IMR-90 (cell line): ENCODE measurements at regions not wholly inside any gene's neighbourhood (a gene's known extent, or its start where the extent isn't known, plus 50 kb on each side); places are given as distances from the start of the nearest gene placed in this dataset.

Experiments
- ATAC-seq: fragments of 200-7000 bp; cut with Tn5 transposase; 2 replicates; pipeline ENCODE4 v1.9.1; 2020; ENCODE audit warnings: low read depth, mild to moderate bottlenecking, moderate library complexity
- BruUV-seq: library from RNA; stranded (reverse); fragments of 400-500 nt; replicated peaks from 2 replicates; lab custom pipeline; 2021; lab: Mats Ljungman, UMichigan
- CTCF ChIA-PET: fragments of 300-600 bp; formaldehyde crosslinking; extraction: SDS; loops from one replicate; lab custom pipeline; 2021; ENCODE audit warnings: antibody characterized with exemption; lab: Yijun Ruan, JAX
- POLR2A ChIA-PET: fragments of 300-600 bp; sonication (Branson Sonifier 250); formaldehyde crosslinking; loops from one replicate; lab custom pipeline; 2022; ENCODE audit warnings: antibody characterized with exemption; ENCODE audit not compliant: unreplicated experiment; lab: Charles Lee
- DNase-seq: peaks from one replicate; pipeline ENCODE4 v3.0.0; 2013
- H2AFZ ChIP-seq: replicated peaks from 2 replicates; pipeline ENCODE3; 2013; ENCODE audit warnings: low read length, mild to moderate bottlenecking; ENCODE audit not compliant: poor library complexity
- H2AK5ac ChIP-seq: 2 replicates; pipeline ENCODE4 v1.6.1; 2013; ENCODE audit warnings: low read depth, low read length, inconsistent platforms
- H2AK9ac ChIP-seq: replicated peaks from 2 replicates; pipeline ENCODE3; 2013; ENCODE audit warnings: mild to moderate bottlenecking, low read depth, low read length, moderate library complexity; ENCODE audit not compliant: poor library complexity
- H2BK120ac ChIP-seq: 2 replicates; pipeline ENCODE4 v1.6.1; 2013; ENCODE audit warnings: low read depth, low read length, inconsistent platforms
- H2BK15ac ChIP-seq: 3 replicates; pipeline ENCODE4 v1.6.1; 2013; ENCODE audit warnings: low read depth, low read length, inconsistent platforms
- H2BK20ac ChIP-seq: 2 replicates; pipeline ENCODE4 v1.6.1; 2013; ENCODE audit warnings: low read depth, mild to moderate bottlenecking, inconsistent platforms, low read length, moderate library complexity
- H2BK5ac ChIP-seq: 2 replicates; pipeline ENCODE4 v1.6.1; 2013; ENCODE audit warnings: mild to moderate bottlenecking, low read depth, low read length, inconsistent platforms; ENCODE audit not compliant: poor library complexity, severe bottlenecking
- H3K14ac ChIP-seq: replicated peaks from 2 replicates; pipeline ENCODE4 v1.6.1; 2013; ENCODE audit warnings: low read depth, low read length, inconsistent platforms
- H3K18ac ChIP-seq: 2 replicates; pipeline ENCODE4 v1.6.1; 2013; ENCODE audit warnings: low read depth, low read length, control low read depth
- H3K23ac ChIP-seq: 2 replicates; pipeline ENCODE4 v1.6.1; 2013; ENCODE audit warnings: low read depth, low read length, inconsistent platforms
- H3K27ac ChIP-seq: 2 replicates; pipeline ENCODE4 v1.5.1; 2013; ENCODE audit warnings: mild to moderate bottlenecking, control low read depth, low read length; ENCODE audit not compliant: insufficient read depth
- H3K27me3 ChIP-seq: 2 replicates; pipeline ENCODE4 v1.6.1; 2013; ENCODE audit warnings: low read length; ENCODE audit not compliant: control insufficient read depth, insufficient read depth
- H3K36me3 ChIP-seq: 2 replicates; pipeline ENCODE4 v1.6.1; 2013; ENCODE audit warnings: low read length, mixed read lengths; ENCODE audit not compliant: control insufficient read depth, insufficient read depth
- H3K4ac ChIP-seq: 2 replicates; pipeline ENCODE4 v1.6.1; 2013; ENCODE audit warnings: low read depth, low read length, inconsistent platforms
- H3K4me1 ChIP-seq: 2 replicates; pipeline ENCODE4 v1.6.1; 2013; ENCODE audit warnings: low read length, mixed read lengths; ENCODE audit not compliant: control insufficient read depth, insufficient read depth
- H3K4me2 ChIP-seq: 2 replicates; pipeline ENCODE4 v1.6.1; 2013; ENCODE audit warnings: low read depth, mild to moderate bottlenecking, control low read depth, low read length, moderate library complexity
- H3K4me3 ChIP-seq: 2 replicates; pipeline ENCODE4 v1.5.1; 2013; ENCODE audit warnings: low read depth, mild to moderate bottlenecking, control low read depth, low read length, moderate library complexity; ENCODE audit not compliant: insufficient read depth
- H3K56ac ChIP-seq: 2 replicates; pipeline ENCODE4 v1.6.1; 2013; ENCODE audit warnings: low read length, inconsistent platforms; ENCODE audit not compliant: insufficient read depth; ENCODE audit errors: extremely low read depth
- H3K79me1 ChIP-seq, 2 experiments: 2 replicates each; pipeline ENCODE4 v1.6.1; 2013; ENCODE audit warnings: low read length in 2 of 2, inconsistent platforms in 1 of 2, low read depth in 1 of 2
- H3K9ac ChIP-seq: 2 replicates; pipeline ENCODE4 v1.6.1; 2013; ENCODE audit warnings: low read depth, low read length, control low read depth
- H3K9me1 ChIP-seq: 2 replicates; pipeline ENCODE4 v1.6.1; 2013; ENCODE audit warnings: low read length, inconsistent platforms; ENCODE audit not compliant: insufficient read depth
- H3K9me3 ChIP-seq: 2 replicates; pipeline ENCODE4 v1.6.1; 2013; ENCODE audit warnings: low read length; ENCODE audit not compliant: control insufficient read depth, insufficient read depth
- H4K20me1 ChIP-seq: 2 replicates; pipeline ENCODE4 v1.6.1; 2013; ENCODE audit warnings: low read length, inconsistent platforms; ENCODE audit not compliant: insufficient read depth
- H4K5ac ChIP-seq: 2 replicates; pipeline ENCODE4 v1.6.1; 2013; ENCODE audit warnings: mild to moderate bottlenecking, low read depth, low read length, control low read depth
- H4K8ac ChIP-seq, 2 experiments: 2 replicates each; pipeline ENCODE4 v1.6.1; 2013; ENCODE audit warnings: low read depth in 2 of 2, low read length in 2 of 2, control low read depth in 1 of 2, inconsistent platforms in 1 of 2
- H4K91ac ChIP-seq: 2 replicates; pipeline ENCODE4 v1.6.1; 2013; ENCODE audit warnings: low read depth, low read length, inconsistent platforms; ENCODE audit not compliant: insufficient read depth
- CEBPB ChIP-seq: IDR thresholded peaks from 2 replicates; pipeline ENCODE4 v1.6.1; 2012; ENCODE audit warnings: low read depth, low read length, improper control_type of control experiment
- MAZ ChIP-seq: IDR thresholded peaks from 2 replicates; pipeline ENCODE4 v1.6.1; 2012; ENCODE audit warnings: low read depth, mild to moderate bottlenecking, low read length, improper control_type of control experiment, moderate library complexity, borderline replicate concordance
- MXI1 ChIP-seq: IDR thresholded peaks from 2 replicates; pipeline ENCODE4 v1.6.1; 2012; ENCODE audit warnings: low read depth, mild to moderate bottlenecking, low read length, moderate library complexity, borderline replicate concordance
- NFE2L2 ChIP-seq: fragments of 150-350 bp; IDR thresholded peaks from 2 replicates; pipeline ENCODE4 v1.6.1; 2016; ENCODE audit warnings: low read depth, mild to moderate bottlenecking, low read length
- RAD21 ChIP-seq: IDR thresholded peaks from 2 replicates; pipeline ENCODE4 v1.6.1; 2012; ENCODE audit warnings: low read length, improper control_type of control experiment
- RFX5 ChIP-seq: IDR thresholded peaks from 2 replicates; pipeline ENCODE4 v1.8.0; 2012; ENCODE audit warnings: low read depth, mild to moderate bottlenecking, low read length, moderate library complexity
- SMC3 ChIP-seq: fragments of 150-350 bp; IDR thresholded peaks from 2 replicates; pipeline ENCODE4 v1.6.1; 2016; ENCODE audit warnings: low read depth, mild to moderate bottlenecking, antibody characterized with exemption, low read length, moderate library complexity
- WGBS, 2 experiments: methylation state at CpG; one replicate each; pipeline versions ENCODE4 v1.1.5 to v1.1.7; 2013; ENCODE audit warnings: missing lambda C conversion rate in 2 of 2; ENCODE audit not compliant: insufficient read length in 1 of 2; ENCODE audit errors: extremely low coverage in 2 of 2; 5-methylcytosine and 5-hydroxymethylcytosine counted together
- dilution Hi-C: fragments of 300-500 bp; cut with HindIII; formaldehyde crosslinking; loops from one replicate; pipeline ENCODE4 v1.14.3; 2018; ENCODE audit warnings: low sequenced_read_pairs; ENCODE audit not compliant: unreplicated experiment
- in situ Hi-C: fragments of 300-500 bp; cut with MboI; formaldehyde crosslinking; loops from 3 replicates; pipeline ENCODE4 v1.14.3; 2019; ENCODE audit warnings: low sequenced_read_pairs, inconsistent platforms, mixed read lengths
- intact Hi-C: fragments of 100-400 bp; cut with micrococcal nuclease; formaldehyde crosslinking; loops from 2 replicates; pipeline ENCODE4 v1.10.0; 2022
- TF ChIP-seq, protein P1 (sequence below): fragments of 150-350 bp; IDR thresholded peaks from 2 replicates; pipeline ENCODE4 v1.6.1; 2016; ENCODE audit warnings: low read depth, mild to moderate bottlenecking, low read length, moderate library complexity, borderline replicate concordance
- TF ChIP-seq, protein P2 (sequence below): fragments of 150-350 bp; IDR thresholded peaks from 2 replicates; pipeline ENCODE4 v1.6.1; 2017; ENCODE audit warnings: mild to moderate bottlenecking, antibody characterized with exemption, low read length, low read depth

DNA sequence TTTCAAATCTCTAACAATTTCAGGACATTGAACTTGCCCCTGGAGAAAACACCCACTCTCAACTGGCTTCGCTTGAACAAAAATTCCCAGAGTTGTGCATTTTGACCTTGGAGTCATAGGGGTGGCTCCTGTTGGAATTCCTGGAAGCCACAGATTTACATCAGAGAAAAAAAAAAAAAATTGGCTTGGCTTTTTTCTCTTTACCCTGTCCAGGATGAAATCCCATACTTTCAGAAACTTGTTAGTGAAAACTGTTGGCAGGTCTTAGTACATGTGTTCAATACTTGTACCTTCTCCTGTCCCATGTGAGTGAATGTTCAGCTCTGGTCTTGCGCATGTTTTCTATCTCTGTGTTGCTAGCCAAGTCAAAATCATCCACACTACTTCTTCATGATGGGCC, 228.8 kb downstream of the TGFB2 start:
- CTCF ChIA-PET, result no interaction called here
- H2AK5ac ChIP-seq, result no peak overlapping the region
- dilution Hi-C loops (no loop called here), intact Hi-C loops (no loop called here), in situ Hi-C loops (no loop called here)
- H4K8ac ChIP-seq, result no peak overlapping the region
- H3K4ac ChIP-seq, result no peak overlapping the region
- H3K4me3 ChIP-seq, result no peak overlapping the region
- no CpG with 5 or more reads among the region's 2 CpGs for WGBS, 2 experiments
- no peak overlapping the region for H2BK5ac ChIP-seq
- H4K20me1 ChIP-seq, result no peaks in the 10 kb centered on the region
- H2BK20ac ChIP-seq, result no peak overlapping the region
- DNase-seq (no peak), ATAC-seq (no peak)
- POLR2A ChIA-PET, result no interaction called here
- H3K14ac ChIP-seq, result no peak overlapping the region
- H3K23ac ChIP-seq, result no peak overlapping the region
- H3K27me3 ChIP-seq, result 0 out of 2 replicates have a peak, but pooled peaks cover 2% of the 10 kb centered on the region
- H3K4me2 ChIP-seq, result no peak overlapping the region
- TF ChIP-seq NFE2L2, result no peak
- TF ChIP-seq CEBPB, result no peak
- TF ChIP-seq, protein P1, sequence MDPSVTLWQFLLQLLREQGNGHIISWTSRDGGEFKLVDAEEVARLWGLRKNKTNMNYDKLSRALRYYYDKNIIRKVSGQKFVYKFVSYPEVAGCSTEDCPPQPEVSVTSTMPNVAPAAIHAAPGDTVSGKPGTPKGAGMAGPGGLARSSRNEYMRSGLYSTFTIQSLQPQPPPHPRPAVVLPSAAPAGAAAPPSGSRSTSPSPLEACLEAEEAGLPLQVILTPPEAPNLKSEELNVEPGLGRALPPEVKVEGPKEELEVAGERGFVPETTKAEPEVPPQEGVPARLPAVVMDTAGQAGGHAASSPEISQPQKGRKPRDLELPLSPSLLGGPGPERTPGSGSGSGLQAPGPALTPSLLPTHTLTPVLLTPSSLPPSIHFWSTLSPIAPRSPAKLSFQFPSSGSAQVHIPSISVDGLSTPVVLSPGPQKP, result no peak
- no peak for TF ChIP-seq RFX5
- no peak for TF ChIP-seq MXI1
- TF ChIP-seq, protein P2, sequence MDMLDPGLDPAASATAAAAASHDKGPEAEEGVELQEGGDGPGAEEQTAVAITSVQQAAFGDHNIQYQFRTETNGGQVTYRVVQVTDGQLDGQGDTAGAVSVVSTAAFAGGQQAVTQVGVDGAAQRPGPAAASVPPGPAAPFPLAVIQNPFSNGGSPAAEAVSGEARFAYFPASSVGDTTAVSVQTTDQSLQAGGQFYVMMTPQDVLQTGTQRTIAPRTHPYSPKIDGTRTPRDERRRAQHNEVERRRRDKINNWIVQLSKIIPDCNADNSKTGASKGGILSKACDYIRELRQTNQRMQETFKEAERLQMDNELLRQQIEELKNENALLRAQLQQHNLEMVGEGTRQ, result no peak
- no peak for TF ChIP-seq RAD21
- TF ChIP-seq MAZ, result no peak
- no peak for TF ChIP-seq SMC3
- H3K27ac ChIP-seq, result no peak overlapping the region
- peaks cover 1% of the 10 kb centered on the region; the same call in 1 of the 2 replicates for H3K4me1 ChIP-seq
- BruUV-seq, result no TSS peak
- no peaks in the 10 kb centered on the region for H3K79me1 ChIP-seq
- no peak overlapping the region for H3K56ac ChIP-seq
- H2AFZ ChIP-seq, result no peak overlapping the region
- no peak overlapping the region for H2BK15ac ChIP-seq
- no peak overlapping the region for H2BK120ac ChIP-seq
- H2AK9ac ChIP-seq, result no peak overlapping the region
- H3K36me3 ChIP-seq, result no peaks in the 10 kb centered on the region
- no peak overlapping the region for H4K91ac ChIP-seq
- no peak overlapping the region for H4K5ac ChIP-seq
- peaks cover 3% of the 10 kb centered on the region for H3K9me3 ChIP-seq
- H3K18ac ChIP-seq, result no peak overlapping the region
- no peak overlapping the region for H3K9ac ChIP-seq
- H3K9me1 ChIP-seq, result no peaks in the 10 kb centered on the region
